GM21528 (cell line): ENCODE measurements at regions not wholly inside any gene's neighbourhood (a gene's known extent, or its start where the extent isn't known, plus 50 kb on each side); places are given as distances from the start of the nearest gene placed in this dataset.
"Not testable (repeated sequence)": the region's sequence is repeated elsewhere in the genome, so short reads cannot be mapped to it uniquely, and the experiment has no call there.

ENCODE experiments used
- ATAC-seq: cut with Tn5 transposase; IDR thresholded peaks from one replicate; pipeline ENCODE4 v1.9.1; 2021; ENCODE audit warnings: mild to moderate bottlenecking, moderate library complexity; ENCODE audit not compliant: unreplicated experiment, low FRiP score

GRCh38 chr10:65032867-65033769 lies 1511.9 kb downstream of the REEP3 start:
- no peak for ATAC-seq

GRCh38 chr10:65033957-65034356 lies 1512.8 kb downstream of the REEP3 start:
- ATAC-seq = no peak

- ATAC-seq = no peak
Measured at GRCh38 chr10:65040796-65041195, 1519.6 kb downstream of the REEP3 start.

GRCh38 chr10:65041307-65041706 lies 1520.1 kb downstream of the REEP3 start:
- no peak for ATAC-seq

GRCh38 chr10:65042496-65042895 lies 1521.3 kb downstream of the REEP3 start:
- no peak for ATAC-seq

GRCh38 chr10:65046831-65047230 lies 1525.6 kb downstream of the REEP3 start:
- no peak for ATAC-seq

GRCh38 chr10:65052111-65052510 lies 1530.9 kb downstream of the REEP3 start:
- not testable (repeated sequence) for ATAC-seq

- ATAC-seq = not testable (repeated sequence)
Measured at GRCh38 chr10:65053397-65053796, 1532.2 kb downstream of the REEP3 start.

- ATAC-seq = not testable (repeated sequence)
Measured at GRCh38 chr10:65053831-65054351, 1532.7 kb downstream of the REEP3 start.

- ATAC-seq = not testable (repeated sequence)
Measured at GRCh38 chr10:65054701-65055100, 1533.5 kb downstream of the REEP3 start.

GRCh38 chr10:65065278-65065677 lies 1544.1 kb downstream of the REEP3 start:
- ATAC-seq = no peak

- ATAC-seq = no peak
Measured at GRCh38 chr10:65083222-65083621, 1562.0 kb downstream of the REEP3 start.

GRCh38 chr10:65090991-65091390 lies 1569.8 kb downstream of the REEP3 start:
- ATAC-seq = no peak

- no peak for ATAC-seq
Measured at GRCh38 chr10:65100146-65100545, 1578.9 kb downstream of the REEP3 start.

- ATAC-seq = not testable (repeated sequence)
Measured at GRCh38 chr10:65100881-65101280, 1579.7 kb downstream of the REEP3 start.

GRCh38 chr10:65110009-65110408 lies 1588.8 kb downstream of the REEP3 start:
- ATAC-seq = no peak

GRCh38 chr10:65111059-65111458 lies 1589.9 kb downstream of the REEP3 start:
- ATAC-seq = not testable (repeated sequence)

- no peak for ATAC-seq
Measured at GRCh38 chr10:65112573-65112972, 1591.4 kb downstream of the REEP3 start.

GRCh38 chr10:65123120-65123519 lies 1601.9 kb downstream of the REEP3 start:
- ATAC-seq = no peak

GRCh38 chr10:65125212-65125611 lies 1604.0 kb downstream of the REEP3 start:
- ATAC-seq = no peak

- no peak for ATAC-seq
Measured at GRCh38 chr10:65126288-65126687, 1605.1 kb downstream of the REEP3 start.

- ATAC-seq = no peak
Measured at GRCh38 chr10:65128277-65128676, 1607.1 kb downstream of the REEP3 start.
